Glutamatergic neuron (in vitro differentiated cells): ENCODE measurements at regions not wholly inside any gene's neighbourhood (a gene's known extent, or its start where the extent isn't known, plus 50 kb on each side); places are given as distances from the start of the nearest gene placed in this dataset.

Experiments used
- DNase-seq: peaks from one replicate; pipeline ENCODE4 v3.0.0; 2022
- H3K27ac Mint-ChIP-seq: one replicate; pipeline ENCODE4 v1.8.0; 2020; ENCODE audit warnings: mild to moderate bottlenecking, mixed read lengths, inconsistent platforms; ENCODE audit not compliant: unreplicated experiment
- H3K27me3 Mint-ChIP-seq: one replicate; pipeline ENCODE4 v1.8.0; 2020; ENCODE audit warnings: mild to moderate bottlenecking, moderate library complexity, mixed read lengths, inconsistent platforms; ENCODE audit not compliant: unreplicated experiment
- H3K36me3 Mint-ChIP-seq: one replicate; pipeline ENCODE4 v1.8.0; 2020; ENCODE audit warnings: mild to moderate bottlenecking, mixed read lengths, inconsistent platforms; ENCODE audit not compliant: unreplicated experiment
- H3K4me1 Mint-ChIP-seq: one replicate; pipeline ENCODE4 v1.8.0; 2020; ENCODE audit warnings: mild to moderate bottlenecking, low read depth, mixed read lengths, inconsistent platforms; ENCODE audit not compliant: unreplicated experiment
- H3K4me3 Mint-ChIP-seq: one replicate; pipeline ENCODE4 v1.8.0; 2020; ENCODE audit warnings: mild to moderate bottlenecking, mixed read lengths, inconsistent platforms; ENCODE audit not compliant: unreplicated experiment
- H3K9me3 Mint-ChIP-seq: one replicate; pipeline ENCODE4 v1.8.0; 2020; ENCODE audit warnings: mild to moderate bottlenecking, moderate library complexity, mixed read lengths, inconsistent platforms; ENCODE audit not compliant: unreplicated experiment
- TF ChIP-seq, protein P1 (sequence below): fragments of 200-600 bp; sonication (generic); IDR thresholded peaks from one replicate; pipeline ENCODE4 v1.5.0; 2021; ENCODE audit not compliant: partially characterized antibody, unreplicated experiment

DNA sequence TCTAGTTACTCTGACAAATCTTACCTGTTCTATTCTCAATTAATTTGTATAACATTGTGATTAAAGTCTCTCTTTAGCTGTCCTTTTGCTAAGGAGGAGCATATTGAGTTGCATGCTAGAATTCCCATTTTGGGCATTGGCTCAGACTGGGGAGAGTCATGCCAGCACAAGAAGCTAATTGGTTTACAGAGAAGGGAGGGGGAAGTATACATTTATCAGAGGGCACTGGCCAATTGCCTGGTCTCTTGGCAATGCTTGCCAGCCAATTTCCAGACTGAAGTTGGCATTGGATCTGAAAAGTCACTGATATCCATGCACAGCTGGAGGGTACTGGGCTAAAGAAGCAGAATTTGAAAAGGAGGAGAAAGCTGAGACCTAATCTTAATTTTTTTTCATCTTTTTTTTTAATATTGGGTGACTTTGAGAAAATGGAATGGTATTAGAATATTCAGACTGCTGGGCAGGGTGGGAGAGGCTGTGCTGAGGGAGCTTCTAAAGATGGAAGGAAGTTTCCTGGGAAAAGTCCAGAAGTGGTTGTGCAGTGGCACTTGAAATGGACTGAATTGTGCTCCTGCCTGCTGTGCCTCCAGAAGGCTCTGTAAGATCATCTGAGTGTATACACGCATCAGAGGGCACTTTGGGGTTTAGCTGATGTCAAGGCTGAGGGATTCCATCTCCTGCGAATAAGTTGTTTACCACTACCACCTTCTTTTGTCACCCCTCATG is 365.2 kb upstream of the DPH6 start:
- TF ChIP-seq, protein P1, sequence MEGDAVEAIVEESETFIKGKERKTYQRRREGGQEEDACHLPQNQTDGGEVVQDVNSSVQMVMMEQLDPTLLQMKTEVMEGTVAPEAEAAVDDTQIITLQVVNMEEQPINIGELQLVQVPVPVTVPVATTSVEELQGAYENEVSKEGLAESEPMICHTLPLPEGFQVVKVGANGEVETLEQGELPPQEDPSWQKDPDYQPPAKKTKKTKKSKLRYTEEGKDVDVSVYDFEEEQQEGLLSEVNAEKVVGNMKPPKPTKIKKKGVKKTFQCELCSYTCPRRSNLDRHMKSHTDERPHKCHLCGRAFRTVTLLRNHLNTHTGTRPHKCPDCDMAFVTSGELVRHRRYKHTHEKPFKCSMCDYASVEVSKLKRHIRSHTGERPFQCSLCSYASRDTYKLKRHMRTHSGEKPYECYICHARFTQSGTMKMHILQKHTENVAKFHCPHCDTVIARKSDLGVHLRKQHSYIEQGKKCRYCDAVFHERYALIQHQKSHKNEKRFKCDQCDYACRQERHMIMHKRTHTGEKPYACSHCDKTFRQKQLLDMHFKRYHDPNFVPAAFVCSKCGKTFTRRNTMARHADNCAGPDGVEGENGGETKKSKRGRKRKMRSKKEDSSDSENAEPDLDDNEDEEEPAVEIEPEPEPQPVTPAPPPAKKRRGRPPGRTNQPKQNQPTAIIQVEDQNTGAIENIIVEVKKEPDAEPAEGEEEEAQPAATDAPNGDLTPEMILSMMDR, result no peak
- Mint-ChIP-seq H3K4me1 (no peaks in the 10 kb centered on the region), H3K27ac (no peak overlapping the region), H3K4me3 (no peak overlapping the region), H3K9me3 (no peaks in the 10 kb centered on the region), H3K27me3 (no peaks in the 10 kb centered on the region), H3K36me3 (no peaks in the 10 kb centered on the region)
- no peak for DNase-seq

DNA sequence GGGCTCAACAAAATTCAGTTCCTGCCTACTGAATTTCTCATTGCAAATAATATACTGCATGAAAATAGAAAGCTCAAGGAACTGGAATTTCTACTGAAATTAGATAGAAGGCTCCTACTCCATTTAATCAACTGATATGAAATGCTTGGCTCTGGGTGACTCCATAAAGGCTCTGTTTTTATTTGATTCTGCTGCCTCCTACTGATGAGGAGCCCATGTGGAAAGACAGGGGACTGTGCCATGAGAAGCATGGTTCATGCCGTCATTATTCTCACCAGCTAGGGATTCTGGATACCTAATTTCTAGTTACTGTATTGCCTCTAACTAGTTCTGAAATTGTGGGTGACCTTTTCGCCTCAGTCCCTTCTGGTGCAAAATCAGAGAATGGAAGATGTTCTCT is 366.2 kb upstream of the DPH6 start:
- H3K27me3 Mint-ChIP-seq, result no peaks in the 10 kb centered on the region
- H3K27ac Mint-ChIP-seq, result no peak overlapping the region
- DNase-seq, result no peak
- H3K4me3 Mint-ChIP-seq, result no peak overlapping the region
- no peaks in the 10 kb centered on the region for H3K36me3 Mint-ChIP-seq
- TF ChIP-seq, protein P1, result no peak
- no peaks in the 10 kb centered on the region for H3K9me3 Mint-ChIP-seq
- no peaks in the 10 kb centered on the region for H3K4me1 Mint-ChIP-seq

DNA sequence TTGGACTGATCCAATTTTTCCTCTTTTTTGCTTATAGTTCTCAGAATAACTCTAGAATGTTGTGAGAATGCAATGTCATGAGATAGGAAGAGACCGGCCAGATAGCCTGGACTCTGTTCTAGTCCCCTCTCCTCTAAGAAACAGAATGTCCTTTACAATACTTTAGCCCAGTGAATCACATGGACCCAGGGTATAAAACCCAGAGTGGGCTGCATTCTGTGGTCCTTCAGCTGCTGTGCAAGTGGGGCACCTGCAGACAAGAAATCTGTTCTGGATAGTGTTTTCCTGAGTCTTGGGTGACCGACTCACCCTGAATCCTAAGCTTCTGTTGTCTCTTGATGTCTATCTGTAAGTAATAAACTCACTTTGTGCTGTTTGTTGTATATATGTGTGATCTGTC is 368.6 kb upstream of the DPH6 start:
- DNase-seq, result no peak
- no peaks in the 10 kb centered on the region for H3K27me3 Mint-ChIP-seq
- no peaks in the 10 kb centered on the region for H3K36me3 Mint-ChIP-seq
- no peak overlapping the region for H3K4me3 Mint-ChIP-seq
- no peak overlapping the region for H3K27ac Mint-ChIP-seq
- TF ChIP-seq, protein P1, result no peak
- H3K4me1 Mint-ChIP-seq, result no peaks in the 10 kb centered on the region
- H3K9me3 Mint-ChIP-seq, result no peaks in the 10 kb centered on the region

DNA sequence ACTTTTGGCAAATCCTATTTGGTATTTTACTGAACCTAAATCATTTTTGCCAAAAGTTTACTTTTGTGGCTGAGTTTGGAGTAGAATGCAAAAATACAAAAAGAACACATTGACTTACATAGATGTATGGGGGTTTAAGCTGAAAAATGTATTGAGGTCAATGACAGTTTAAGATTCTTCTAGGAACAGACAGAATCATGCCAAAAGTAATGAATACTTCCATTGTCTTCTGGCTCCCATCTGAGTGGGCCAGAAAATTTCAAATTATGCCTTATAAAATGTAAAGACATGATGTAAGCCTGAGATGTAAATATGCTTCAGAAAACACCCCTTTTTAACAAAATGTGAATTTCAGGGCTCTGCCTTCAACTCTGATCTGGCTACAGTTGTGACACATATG is 375.1 kb upstream of the DPH6 start:
- peaks cover 2% of the 10 kb centered on the region for H3K27me3 Mint-ChIP-seq
- no peaks in the 10 kb centered on the region for H3K9me3 Mint-ChIP-seq
- TF ChIP-seq, protein P1, result no peak
- peaks cover 3% of the 10 kb centered on the region for H3K4me1 Mint-ChIP-seq
- no peaks in the 10 kb centered on the region for H3K36me3 Mint-ChIP-seq
- no peak for DNase-seq
- no peak overlapping the region for H3K4me3 Mint-ChIP-seq
- no peak overlapping the region for H3K27ac Mint-ChIP-seq

DNA sequence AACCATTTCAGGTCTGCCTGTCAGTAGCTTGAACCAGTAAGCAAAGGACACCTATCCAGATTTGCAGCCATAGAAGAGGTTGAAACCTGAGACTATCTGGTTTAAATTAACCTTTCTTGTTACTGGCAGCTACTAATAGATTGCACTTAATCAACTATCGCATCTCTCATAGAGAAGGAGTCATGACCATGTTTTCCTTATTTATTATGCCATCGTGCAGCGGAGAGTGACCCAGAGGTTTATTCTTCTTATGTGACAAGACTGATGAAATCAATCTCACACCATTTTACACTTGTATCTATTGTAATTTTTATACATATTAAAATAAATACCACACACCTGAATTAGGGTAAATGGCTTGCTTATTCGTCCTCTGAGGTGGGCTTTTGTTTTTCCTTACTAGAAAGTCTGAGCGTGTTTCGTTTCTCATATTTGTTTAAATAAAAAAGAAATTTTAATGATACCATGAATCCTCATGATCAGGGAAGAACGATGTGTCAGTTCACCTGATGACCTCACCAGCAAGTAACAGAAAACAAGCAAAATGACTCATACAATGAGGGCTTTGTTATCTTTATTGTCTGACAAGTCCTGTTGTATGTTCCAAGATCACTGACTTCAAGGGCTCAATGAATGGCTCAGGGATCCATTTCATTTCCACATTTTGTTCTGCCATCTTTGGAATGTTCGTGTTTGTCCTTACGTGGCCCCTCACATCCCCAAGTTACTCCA is 379.5 kb upstream of the DPH6 start:
- Mint-ChIP-seq H3K27ac (no peak overlapping the region), H3K36me3 (no peaks in the 10 kb centered on the region)
- TF ChIP-seq, protein P1, result no peak

More for the DNA sequence above, 379.5 kb upstream of the DPH6 start:
- H3K4me1 Mint-ChIP-seq, result peaks cover 3% of the 10 kb centered on the region
- no peak for DNase-seq
- no peaks in the 10 kb centered on the region for H3K9me3 Mint-ChIP-seq
- no peak overlapping the region for H3K4me3 Mint-ChIP-seq
- peaks cover 2% of the 10 kb centered on the region for H3K27me3 Mint-ChIP-seq
